NCI-H1105 (cell line): ENCODE measurements at regions not wholly inside any gene's neighbourhood (a gene's known extent, or its start where the extent isn't known, plus 50 kb on each side); places are given as distances from the start of the nearest gene placed in this dataset.
"Not testable (repeated sequence)": the region's sequence is repeated elsewhere in the genome, so short reads cannot be mapped to it uniquely, and the experiment has no call there.

ENCODE experiments used
- DNase-seq: peaks from one replicate; lab custom pipeline; 2025; lab: John Stamatoyannopoulos, UW

DNA sequence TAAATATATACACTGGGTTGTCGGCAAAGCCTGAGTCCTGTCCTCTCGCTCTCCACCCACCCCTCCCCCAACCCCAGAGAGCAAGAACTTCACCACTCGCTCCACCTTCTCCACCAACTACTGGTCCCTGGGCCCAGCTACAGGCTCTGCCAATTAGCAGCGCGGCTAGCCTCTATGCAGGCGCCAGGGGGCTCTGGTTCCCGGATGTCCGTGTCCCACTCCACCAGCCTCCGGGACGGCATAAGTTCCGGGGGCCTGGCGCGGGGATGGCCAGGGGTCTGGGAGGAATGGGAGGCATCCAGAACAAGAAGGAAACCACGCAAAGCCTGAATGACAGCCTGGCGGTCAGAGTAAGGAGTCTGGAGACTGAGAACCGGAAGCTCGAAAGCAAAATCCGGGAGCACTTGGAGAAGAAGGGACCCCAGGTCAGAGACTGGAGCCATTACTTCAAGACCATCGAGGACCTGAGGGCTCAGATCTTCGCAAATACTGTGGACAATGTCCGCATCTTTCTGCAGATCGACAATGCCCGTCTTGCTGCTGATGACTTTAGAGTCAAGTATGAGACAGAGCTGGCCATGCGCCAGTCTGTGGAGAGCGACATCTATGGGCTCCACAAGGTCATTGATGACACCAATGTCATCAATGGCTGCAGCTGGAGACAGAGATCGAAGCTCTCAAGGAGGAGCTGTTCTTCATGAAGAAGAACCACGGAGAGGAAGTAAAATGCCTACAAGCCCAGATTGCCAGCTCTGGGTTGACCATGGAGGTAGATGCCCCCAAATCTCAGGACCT lies 224.3 kb upstream of the ID4 start:
- DNase-seq, result not testable (repeated sequence)

DNA sequence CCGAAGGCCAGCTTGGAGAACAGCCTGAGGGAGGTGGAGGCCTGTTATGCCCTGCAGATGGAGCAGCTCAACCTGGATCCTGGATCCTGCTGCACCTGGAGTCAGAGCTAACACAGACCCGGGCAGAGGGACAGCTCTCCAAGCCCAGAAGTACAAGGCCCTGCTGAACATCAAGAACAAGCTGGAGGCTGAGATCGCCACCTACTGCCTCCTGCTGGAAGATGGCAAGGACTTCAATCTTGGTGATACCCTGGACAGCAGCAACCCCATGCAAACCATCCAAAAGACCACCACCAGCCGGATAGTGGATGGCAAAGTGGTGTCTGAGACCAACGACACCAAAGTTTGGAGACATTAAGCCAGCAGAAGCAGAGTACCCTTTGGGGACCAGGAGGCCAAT lies 223.5 kb upstream of the ID4 start:
- no peak for DNase-seq

DNA sequence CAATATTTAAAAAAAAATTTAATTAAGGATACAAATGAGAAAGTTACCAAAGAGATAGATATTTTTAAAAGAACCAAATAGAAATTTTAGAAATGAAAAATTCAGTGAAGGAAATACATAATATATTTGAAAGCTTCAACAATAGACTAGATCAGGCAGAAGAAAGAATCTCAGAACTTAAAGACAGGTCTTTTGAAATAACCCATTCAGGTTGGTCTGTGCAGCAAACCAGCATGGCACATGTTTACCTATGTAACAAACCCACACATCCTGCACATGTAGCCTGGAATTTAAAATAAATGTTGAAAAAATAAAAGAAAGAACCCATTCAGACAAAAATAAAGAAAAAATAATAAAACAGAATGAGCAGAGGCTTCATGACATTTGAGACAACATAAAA lies 221.1 kb upstream of the ID4 start:
- no peak for DNase-seq

DNA sequence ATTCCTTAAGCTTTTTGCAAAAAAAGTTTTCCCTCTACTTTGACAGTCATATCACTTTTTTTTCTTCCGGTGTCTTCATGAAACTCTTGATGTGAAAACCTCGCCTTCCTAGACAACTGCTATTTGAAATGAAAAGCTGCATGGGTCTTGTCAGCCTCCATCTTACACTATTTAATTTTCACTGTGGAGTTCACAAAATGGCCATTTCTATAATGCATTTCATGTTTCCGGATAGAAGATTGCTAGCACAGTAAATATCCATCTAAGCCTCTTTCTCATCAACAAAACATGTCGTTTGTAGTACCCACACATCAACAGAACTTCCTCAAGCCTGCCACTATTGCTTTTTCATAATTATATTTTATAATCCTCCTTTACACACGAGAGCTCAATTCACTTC lies 204.9 kb upstream of the ID4 start:
- DNase-seq, result peak; percentile 80

DNA sequence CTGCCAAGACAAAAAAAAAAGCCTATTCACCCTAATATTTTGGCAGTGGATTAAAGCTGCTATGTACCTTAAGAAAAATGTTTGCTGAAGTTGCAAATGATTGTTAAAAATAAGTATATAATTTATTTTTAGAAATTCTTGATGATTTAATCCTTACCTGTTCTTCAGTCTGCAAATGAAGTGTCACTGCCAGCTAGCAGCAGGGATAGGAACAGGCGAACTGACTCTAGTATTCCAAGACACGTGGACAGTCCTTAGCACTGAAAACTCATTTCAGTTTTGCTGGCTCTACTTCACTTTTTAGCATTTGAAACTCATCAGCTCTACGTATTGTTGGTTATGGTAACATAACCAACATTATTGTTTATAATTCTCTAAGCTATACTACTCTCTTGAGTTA lies 204.4 kb upstream of the ID4 start:
- DNase-seq, result peak; percentile 66

DNA sequence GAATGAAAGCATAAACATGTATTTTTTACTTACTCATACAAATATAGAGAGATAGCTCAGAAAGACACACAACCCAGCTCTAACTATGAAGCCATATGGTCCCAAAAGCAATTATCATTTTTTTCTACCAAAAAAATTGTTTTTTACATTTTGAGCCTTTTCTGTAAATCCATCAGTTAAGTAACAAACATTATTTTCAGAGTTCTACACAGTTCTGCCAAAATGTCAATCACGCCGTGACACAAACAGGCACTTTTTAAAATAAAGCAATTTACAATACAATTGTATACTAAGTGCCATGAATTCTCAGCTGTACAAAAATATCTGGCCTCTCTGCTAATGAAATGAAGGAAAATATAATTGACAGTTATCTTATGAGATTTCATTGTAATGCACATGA lies 201.4 kb upstream of the ID4 start:
- DNase-seq, result no peak

DNA sequence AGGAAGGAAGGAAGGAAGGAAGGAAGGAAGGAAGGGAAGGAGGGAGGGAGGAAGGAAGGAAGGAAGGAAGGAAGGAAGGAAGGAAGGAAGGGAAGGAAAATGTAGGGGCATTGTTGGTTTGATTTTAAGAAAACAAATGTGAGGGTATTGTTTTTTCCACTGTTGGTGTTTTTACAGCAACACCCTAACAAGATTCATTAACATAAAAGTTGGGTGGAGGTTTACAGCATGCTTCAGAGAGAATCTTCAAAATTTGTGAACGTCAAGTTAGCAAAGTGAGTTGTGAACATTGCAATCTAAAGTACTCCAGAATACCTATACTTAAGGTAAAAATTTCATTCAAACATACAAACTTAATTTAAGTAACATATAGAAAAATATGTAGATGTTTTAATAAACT lies 200.2 kb upstream of the ID4 start:
- DNase-seq, result no peak

DNA sequence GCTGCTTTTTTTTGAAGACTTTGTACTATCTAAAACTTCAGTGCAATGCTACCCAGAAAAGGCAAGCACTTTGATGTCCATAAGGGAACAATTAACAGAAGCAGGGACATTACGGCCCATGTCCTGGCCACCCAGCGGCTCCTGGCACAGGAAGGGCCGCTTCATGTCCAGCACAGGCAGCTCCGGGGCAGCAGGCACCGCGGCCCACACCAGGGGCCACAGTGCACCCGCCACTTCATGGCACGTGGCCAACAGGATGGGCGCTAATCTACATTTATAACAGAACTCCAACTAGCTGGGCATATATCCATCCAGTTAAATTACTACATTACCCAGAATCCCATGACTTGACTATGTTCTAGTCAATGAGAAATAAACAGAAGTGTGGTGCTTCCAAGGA lies 198.2 kb upstream of the ID4 start:
- no peak for DNase-seq

DNA sequence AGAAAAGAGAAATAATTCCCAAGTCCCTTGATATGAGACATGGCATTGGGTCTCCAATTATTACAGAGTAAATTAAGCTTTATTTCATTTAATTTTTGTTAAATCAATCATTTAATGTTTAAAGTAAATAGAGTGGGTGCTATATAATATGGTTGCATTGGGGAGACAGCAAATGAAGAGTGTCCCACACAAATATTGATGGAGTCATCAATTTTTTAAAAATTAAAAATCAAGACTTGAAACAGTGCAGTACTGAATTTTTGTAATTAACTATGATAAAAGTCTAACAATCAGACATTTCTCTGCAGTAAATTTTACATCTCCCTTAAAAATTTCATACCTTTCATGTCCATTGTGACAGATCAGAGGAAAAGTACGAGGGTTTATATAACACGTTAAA lies 193.9 kb upstream of the ID4 start:
- no peak for DNase-seq

DNA sequence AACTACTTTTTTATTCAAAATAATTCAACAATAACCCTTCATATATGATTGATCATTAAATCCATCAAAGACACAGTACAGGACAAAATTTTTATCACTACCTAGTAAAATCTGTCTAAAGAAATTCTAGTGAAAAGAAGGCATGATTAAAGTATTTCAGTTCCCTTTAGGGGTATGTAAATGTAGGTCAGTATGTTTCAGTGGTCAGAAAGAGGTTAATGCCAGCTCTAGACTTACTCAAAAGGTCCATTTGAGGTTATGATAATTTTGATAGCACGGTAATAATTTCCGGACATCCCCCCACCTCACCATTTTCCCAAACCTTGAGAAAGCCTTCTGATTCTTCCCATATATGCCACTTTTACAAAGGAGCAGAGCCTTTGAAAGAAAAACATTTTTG lies 193.5 kb upstream of the ID4 start:
- no peak for DNase-seq

DNA sequence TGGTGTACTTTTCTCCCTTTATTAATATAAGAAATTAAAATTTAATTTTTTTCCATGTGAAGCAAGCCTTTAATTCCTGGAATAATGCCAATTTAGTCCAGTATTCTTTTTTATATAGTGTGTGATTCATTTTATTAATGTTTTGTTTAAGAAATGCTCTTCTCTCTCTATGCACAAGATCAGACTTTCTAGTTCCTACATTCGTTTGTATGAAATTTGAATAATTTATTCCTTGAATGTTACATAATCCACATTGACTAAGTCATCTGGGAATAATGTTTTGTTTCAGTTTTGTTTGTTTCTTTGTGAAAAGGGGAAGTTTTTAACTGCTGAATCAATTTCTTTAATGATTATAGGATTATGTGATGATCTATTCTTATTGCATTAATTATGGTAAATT lies 181.4 kb upstream of the ID4 start:
- no peak for DNase-seq

DNA sequence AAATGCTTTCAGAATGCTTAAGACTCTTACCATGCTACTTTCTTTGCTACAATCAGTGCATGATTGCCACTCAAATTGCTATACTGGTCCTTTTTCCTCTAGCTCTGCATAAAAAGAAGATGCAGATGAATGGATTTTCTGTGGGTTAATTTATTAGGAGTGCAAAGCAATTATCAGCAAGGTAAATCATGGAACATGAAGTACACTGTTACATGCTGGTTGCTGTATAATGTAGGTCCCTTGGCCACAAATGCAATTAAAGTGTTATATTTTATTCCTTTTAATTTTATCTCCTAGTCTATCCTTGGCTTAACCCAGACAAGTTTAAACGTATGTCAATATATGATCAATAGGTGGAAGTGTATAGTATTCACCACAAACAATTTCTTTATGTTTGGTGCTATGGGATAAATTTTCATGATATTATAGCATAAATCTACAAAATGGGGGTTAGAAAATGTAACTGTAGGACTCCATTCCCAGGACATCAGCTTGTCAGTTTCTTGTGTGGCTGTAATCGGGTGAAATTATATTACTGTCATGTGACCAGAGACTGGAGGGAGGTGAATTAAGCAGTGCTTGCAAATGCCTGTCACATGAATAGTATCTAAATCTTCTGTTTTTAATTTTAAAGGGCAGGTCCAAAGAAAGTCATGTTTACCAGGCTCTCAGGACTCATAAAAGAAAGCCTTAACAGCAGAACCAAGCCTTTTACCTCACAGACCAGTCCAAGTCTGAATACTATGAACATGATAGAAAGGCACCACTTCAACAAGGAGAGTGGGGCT lies 176.9 kb upstream of the ID4 start:
- DNase-seq, result no peak

DNA sequence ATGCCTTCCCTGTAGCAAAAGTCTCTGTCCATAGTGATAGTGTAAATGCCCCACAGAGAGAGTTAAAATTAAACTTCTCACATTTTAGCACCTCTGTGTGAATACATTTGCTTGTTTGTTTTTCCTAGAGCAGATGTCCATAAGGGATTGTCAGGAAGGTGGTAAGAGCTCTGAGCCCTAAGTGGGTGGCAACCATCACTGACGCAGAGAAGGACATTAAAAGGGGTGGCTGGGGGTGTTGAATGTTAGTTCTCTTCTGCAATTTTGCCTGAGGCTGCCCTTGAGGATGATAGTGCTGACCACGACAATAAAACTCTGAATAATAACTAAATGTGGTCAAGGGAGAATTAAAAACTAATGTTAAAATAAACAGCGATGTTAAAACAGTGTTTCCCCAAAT lies 174.3 kb upstream of the ID4 start:
- DNase-seq, result no peak

DNA sequence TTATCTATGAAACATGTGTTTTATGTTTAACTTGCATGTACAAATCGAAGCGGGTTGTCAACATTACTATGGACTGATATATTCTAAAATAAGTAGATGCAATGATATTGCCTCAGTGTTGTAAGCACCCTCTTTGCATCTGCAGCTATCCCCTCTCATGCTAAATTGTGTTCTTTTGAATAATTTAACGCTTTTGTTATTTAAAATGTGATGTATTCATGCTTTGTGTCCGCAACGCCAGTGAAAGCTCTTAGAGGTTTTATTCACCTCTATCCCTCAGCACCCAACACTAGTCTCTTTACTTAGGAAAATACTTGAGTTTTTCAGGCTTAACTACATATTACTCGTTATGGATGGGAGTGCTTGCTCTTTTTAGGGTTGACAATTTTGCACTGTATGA lies 173.7 kb upstream of the ID4 start:
- no peak for DNase-seq

DNA sequence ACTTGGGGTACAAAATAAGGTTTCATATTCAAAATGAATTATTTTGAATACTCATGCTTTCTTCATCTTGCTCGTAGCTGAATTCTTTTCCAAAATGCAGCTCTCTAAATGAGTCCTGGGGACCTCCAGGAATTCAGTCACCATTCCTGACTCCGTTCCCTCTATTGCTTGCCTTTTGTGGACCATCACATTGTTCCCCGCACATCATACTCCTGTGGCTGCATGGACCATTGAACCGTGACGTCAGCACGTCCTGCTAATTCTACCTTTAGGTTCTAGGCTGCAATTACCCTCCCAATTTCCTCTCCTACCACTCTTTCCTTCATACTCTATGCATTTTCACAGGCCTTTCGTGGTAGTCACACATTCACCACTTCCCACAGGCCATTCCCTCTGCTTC lies 173.1 kb upstream of the ID4 start:
- DNase-seq, result no peak

DNA sequence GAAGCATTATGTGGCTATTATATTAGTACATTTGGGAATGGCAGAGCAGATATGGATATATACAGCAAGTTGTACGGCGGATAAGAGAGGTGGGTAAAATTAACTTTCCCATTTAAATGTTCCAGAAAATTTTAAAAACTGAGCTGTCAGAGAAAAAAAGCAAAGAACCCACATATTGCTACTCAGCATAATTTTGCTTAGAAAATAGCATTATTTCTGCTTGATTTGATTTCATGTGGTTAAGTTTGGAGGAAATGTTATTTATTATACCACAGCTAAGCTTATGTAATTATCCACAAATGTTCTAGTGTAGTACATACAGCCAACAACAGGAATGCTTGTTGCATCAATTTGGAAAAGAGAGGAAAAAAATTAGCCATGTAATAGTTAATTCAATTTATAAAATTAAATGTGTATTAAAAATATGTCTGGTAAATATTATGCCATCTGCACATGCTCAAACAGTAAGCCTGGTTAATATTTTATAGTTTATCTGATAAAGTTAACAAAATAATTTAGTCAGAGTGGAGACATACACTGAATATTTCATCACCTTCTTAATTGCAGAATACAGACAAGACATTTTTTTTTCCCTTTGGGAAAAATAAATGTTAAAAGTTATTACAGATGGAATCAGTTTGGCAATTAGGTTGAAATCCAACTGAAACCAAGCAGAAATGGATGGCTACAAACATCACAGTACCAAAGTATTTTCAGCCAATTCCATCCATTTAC lies 172.1 kb upstream of the ID4 start:
- no peak for DNase-seq

DNA sequence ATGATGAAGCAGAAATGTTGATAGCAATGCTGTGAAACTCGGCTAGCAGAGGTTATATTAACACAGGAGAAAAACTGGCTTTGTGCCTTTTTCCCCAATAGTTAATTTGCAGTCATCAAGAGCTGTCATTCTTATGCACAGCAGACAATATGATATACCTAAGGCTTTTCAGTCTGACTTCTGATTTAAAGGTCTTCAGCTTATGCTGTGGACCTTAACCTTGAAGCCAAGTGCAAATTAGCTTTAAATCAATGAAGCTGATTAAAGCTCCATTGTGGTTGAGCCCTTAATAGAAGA lies 171.6 kb upstream of the ID4 start:
- peak; percentile 32 for DNase-seq

DNA sequence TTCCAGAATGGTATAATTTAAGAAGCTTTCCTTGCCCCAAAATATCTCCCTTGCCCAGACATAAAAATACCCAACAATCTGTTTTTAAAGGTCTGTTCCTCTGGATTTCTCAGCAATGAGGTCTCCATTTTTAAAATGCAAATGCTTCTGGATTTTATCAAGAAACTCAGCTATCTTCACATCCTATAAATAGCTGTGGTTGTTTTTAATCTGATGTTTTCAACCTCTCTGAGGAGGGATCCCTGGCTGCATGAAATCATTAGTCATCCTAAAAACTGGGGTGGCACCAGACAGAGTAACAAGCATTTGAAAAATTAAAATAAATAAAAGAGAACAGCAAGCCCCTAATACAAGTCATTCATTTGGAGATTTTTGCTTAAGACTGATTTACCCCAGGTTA lies 168.5 kb upstream of the ID4 start:
- DNase-seq, result no peak

DNA sequence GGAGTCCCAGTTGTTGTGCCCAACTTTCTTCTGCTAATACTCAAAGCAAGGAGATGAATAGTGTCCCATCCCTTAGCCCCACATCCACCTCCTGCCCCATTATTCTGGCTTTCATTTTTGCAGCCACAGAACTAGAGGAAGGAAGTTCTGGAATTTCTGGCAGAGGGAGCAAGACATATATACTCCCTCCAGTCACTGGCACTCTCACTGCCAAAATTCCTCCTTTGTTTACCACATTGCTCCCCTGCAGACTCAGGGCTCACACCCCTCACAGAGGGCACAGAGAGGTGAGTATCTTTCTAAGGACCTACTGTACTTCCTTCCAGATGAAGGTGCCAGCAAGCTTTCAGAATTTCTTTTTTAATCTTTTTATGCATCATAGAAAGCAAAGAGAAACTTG lies 168.0 kb upstream of the ID4 start:
- no peak for DNase-seq

DNA sequence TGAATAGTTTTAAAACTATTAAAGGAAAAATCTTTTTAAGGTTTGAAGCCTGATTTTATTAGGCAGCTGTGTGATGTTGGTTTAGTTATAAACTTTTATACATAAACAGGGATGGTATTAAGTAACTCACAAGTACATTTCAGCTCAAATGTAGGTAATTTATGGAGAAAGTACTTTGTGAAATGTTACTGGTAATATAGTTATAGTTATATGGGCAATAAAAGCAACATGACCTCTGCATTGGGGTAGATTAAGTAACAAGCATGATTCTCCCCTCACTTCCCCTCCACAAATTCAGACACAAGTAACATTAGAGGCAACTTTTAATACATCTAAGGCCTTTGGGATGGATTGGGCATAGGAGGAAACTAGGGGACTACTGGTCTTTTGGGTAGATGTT lies 154.3 kb upstream of the ID4 start:
- DNase-seq, result no peak

DNA sequence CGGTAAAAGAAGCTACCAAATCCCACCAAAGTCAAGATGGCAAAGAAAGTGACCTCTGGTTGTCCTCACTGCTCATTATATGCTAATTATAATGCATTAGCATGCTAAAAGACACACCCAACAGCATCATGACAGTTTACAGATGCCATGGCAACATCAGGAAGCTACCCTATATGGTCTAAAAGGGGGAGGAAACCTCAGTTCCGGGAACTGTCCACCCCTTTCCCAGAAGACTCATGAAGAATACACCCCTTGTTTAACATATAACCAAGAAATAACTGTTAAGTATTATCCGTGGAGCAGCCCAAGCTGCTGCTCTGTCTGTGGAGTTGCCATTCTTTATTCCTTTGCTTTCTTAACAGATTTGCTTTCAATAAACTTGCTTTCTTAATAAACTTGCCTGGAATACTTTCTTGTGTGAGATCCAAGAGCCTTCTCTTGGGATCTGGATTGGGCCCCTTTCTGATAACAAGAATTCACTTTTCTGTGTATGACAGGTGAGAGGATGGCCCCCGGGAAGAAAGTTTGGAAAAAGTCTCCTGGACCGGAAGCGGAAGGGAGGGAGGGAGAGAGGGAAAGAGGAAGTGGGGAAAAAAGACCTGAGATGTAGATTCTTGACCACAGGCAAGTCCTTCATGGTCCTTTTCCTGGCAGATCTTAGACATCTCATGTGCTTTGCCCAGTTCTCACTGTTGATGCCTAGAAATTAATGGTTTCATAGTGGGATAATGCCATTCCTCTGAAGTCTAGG lies 146.7 kb upstream of the ID4 start:
- no peak for DNase-seq

DNA sequence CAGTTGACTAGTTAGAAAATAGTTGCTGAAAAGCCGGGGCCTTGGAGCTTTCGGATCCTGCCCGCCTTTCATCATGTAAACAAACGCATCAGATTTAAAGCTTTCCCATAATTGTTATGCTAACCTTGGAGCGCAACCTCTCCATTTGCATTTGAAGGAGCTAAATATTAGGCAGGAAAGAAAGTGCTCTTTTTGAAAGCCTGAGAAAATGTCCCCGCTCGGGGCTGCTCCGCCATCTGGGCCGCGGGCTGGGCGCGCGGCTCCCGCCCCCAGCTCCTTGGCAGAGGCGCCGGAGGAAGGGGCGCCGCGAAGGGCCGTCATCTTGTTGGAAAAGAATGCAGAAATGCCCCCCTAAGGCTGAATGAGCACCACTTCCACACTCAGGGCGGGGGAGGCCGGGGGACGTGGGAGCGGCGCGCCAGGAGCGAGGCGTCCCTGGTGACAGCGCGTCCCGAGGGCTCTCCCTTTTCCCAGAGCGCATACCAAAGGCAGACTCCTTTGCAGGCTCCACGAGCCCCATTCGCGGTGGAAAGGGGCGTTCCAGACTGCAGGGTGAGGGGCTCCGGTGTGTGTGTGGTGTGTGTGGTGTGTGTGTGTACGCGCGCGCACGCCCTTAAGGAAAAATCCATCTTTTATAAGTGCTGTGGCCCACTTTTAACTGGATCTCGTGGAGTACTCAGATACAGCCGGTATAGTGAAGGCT lies 145.6 kb upstream of the ID4 start:
- DNase-seq, result no peak
